ENCODE measurements at regions not wholly inside any gene's neighbourhood (a gene's known extent, or its start where the extent isn't known, plus 50 kb on each side); places are given as distances from the start of the nearest gene placed in this dataset.
"Not testable (repeated sequence)": the region's sequence is repeated elsewhere in the genome, so short reads cannot be mapped to it uniquely, and the experiment has no call there.

- H3K27me3 ChIP-seq = no peaks in the 10 kb centered on the region
- TF ChIP-seq CTCF (IDR thresholded peaks at IDR 0.05) (no peak), POLR2A (IDR thresholded peaks at IDR 0.05) (no peak)
- no peak overlapping the region for H3K27ac ChIP-seq
These were observed 191.7 kb downstream of the CRLF2 start for GRCh38 chrX:1020634-1021166.

GRCh38 chrX:1016926-1017325 is 195.5 kb downstream of the CRLF2 start:
- H3K36me3 ChIP-seq (replicated peaks in 1 of 2); DNase-seq; H3K4me3 ChIP-seq; H3K9me3 ChIP-seq (replicated peaks in 1 of 3); H3K4me1 ChIP-seq (replicated peaks in 1 of 2); intact Hi-C loops (cut with DNase I); H3K27me3 ChIP-seq; H3K27ac ChIP-seq: not testable (repeated sequence)
- 81 to 89% (median 85%) methylated on average over 15 of the region's 15 CpGs for WGBS, 4 donors

More at GRCh38 chrX:1020634-1021166, 191.7 kb downstream of the CRLF2 start:
- no peaks in the 10 kb centered on the region for H3K9me3 ChIP-seq (replicated peaks in 1 of 3)
- WGBS, 4 donors = 90 to 95% (median 93%) methylated on average over 3 of the region's 3 CpGs
- no peak overlapping the region for H3K4me3 ChIP-seq
- H3K36me3 ChIP-seq (replicated peaks in 1 of 2) = no peaks in the 10 kb centered on the region
- H3K4me1 ChIP-seq (replicated peaks in 1 of 2) = no peaks in the 10 kb centered on the region
- intact Hi-C loops (cut with DNase I) = no loop called here
- no peak for DNase-seq

- H3K27me3 ChIP-seq; H3K36me3 ChIP-seq (replicated peaks in 1 of 2); H3K9me3 ChIP-seq (replicated peaks in 1 of 3); H3K4me1 ChIP-seq (replicated peaks in 1 of 2); DNase-seq; intact Hi-C loops (cut with DNase I); H3K27ac ChIP-seq; H3K4me3 ChIP-seq: not testable (repeated sequence)
- WGBS, 4 donors = 81 to 90% (median 83%) methylated on average over 11 of the region's 11 CpGs
These were observed 196.2 kb downstream of the CRLF2 start for GRCh38 chrX:1016281-1016680.

GRCh38 chrX:1012678-1013300 is 199.7 kb downstream of the CRLF2 start:
- Histone ChIP-seq H3K4me3 (no peak overlapping the region), H3K4me1 (replicated peaks in 1 of 2) (no peaks in the 10 kb centered on the region), H3K27me3 (no peaks in the 10 kb centered on the region), H3K9me3 (replicated peaks in 1 of 3) (no peaks in the 10 kb centered on the region), H3K27ac (no peak overlapping the region), H3K36me3 (replicated peaks in 1 of 2) (no peaks in the 10 kb centered on the region)
- DNase-seq = no peak
- WGBS, 4 donors = 80 to 87% (median 85%) methylated on average over 16 of the region's 16 CpGs
- TF ChIP-seq POLR2A (IDR thresholded peaks at IDR 0.05) = no peak
- intact Hi-C loops (cut with DNase I) = no loop called here

- TF ChIP-seq CTCF (IDR thresholded peaks at IDR 0.05) (no peak), POLR2A (IDR thresholded peaks at IDR 0.05) (no peak)
- WGBS, 4 donors = 77 to 82% (median 82%) methylated on average over 12 of the region's 12 CpGs
- Histone ChIP-seq H3K9me3 (replicated peaks in 1 of 3) (no peaks in the 10 kb centered on the region), H3K27me3 (no peaks in the 10 kb centered on the region), H3K4me3 (no peak overlapping the region), H3K27ac (no peak overlapping the region), H3K4me1 (replicated peaks in 1 of 2) (no peaks in the 10 kb centered on the region), H3K36me3 (replicated peaks in 1 of 2) (no peaks in the 10 kb centered on the region)
- intact Hi-C loops (cut with DNase I) = no loop called here
- DNase-seq = no peak
These were observed 200.7 kb downstream of the CRLF2 start for GRCh38 chrX:1011691-1012283.

GRCh38 chrX:1009771-1010170 is 202.7 kb downstream of the CRLF2 start:
- H3K27ac ChIP-seq = no peak overlapping the region
- intact Hi-C loops (cut with DNase I) = no loop called here
- H3K36me3 ChIP-seq (replicated peaks in 1 of 2) = no peaks in the 10 kb centered on the region
- H3K4me1 ChIP-seq (replicated peaks in 1 of 2) = no peaks in the 10 kb centered on the region
- no peaks in the 10 kb centered on the region for H3K9me3 ChIP-seq (replicated peaks in 1 of 3)
- H3K27me3 ChIP-seq = no peaks in the 10 kb centered on the region
- no peak for DNase-seq
- H3K4me3 ChIP-seq = no peak overlapping the region
- WGBS, 4 donors = 70 to 80% (median 72%) methylated on average over 15 of the region's 15 CpGs
- TF ChIP-seq POLR2A (IDR thresholded peaks at IDR 0.05) = no peak
- TF ChIP-seq CTCF (IDR thresholded peaks at IDR 0.05) = no peak

Measured in adrenal gland (tissue), 9 donors.